TTC549 (cell line): ENCODE measurements at regions not wholly inside any gene's neighbourhood (a gene's known extent, or its start where the extent isn't known, plus 50 kb on each side); places are given as distances from the start of the nearest gene placed in this dataset.

Experiments
- FAIRE-seq: peaks from 2 replicates; lab custom pipeline; 2012; peaks lifted over from hg19 to GRCh38; lab: Jason Lieb, UNC

DNA sequence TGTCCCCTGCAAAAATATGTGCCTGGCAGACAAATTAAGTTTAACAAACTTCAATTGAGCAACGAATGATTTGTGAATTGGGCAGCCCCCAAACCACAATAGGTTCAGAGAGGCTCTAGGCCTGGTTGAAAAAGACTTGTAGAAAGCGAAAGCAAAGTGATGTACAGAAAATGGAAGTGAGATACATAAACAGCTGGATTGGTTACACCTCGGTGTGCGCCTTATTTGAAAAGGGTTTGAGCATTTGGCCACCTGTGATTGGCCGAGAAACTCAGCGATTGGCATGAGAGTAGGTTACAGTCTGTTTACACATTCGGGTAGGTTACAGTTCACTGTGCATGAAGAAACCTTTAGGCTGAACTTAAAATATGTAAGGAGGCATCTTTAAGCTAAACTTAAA lies 136.9 kb downstream of the CD83 start:
- FAIRE-seq: no peak

GRCh38 chr6:14255916-14256315 lies 138.3 kb downstream of the CD83 start:
- no peak for FAIRE-seq

DNA sequence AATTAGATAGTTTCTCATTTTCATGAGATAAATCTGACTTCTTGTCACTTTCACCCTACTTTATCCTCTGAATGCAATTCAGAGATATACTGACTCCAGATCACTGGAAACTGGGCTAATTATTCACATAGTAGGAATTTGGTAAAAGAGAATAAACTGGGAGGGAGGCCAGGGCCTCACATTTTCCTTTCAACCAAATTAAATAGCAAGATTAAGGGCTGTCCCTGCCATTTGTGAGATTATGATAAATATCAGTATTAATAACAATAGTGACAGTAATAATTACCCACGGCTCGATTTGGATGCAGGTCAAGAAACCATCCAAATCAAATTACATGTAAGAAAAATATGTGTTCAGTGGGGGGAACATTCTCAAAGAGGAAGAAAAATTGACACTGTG lies 140.5 kb downstream of the CD83 start:
- FAIRE-seq: no peak

DNA sequence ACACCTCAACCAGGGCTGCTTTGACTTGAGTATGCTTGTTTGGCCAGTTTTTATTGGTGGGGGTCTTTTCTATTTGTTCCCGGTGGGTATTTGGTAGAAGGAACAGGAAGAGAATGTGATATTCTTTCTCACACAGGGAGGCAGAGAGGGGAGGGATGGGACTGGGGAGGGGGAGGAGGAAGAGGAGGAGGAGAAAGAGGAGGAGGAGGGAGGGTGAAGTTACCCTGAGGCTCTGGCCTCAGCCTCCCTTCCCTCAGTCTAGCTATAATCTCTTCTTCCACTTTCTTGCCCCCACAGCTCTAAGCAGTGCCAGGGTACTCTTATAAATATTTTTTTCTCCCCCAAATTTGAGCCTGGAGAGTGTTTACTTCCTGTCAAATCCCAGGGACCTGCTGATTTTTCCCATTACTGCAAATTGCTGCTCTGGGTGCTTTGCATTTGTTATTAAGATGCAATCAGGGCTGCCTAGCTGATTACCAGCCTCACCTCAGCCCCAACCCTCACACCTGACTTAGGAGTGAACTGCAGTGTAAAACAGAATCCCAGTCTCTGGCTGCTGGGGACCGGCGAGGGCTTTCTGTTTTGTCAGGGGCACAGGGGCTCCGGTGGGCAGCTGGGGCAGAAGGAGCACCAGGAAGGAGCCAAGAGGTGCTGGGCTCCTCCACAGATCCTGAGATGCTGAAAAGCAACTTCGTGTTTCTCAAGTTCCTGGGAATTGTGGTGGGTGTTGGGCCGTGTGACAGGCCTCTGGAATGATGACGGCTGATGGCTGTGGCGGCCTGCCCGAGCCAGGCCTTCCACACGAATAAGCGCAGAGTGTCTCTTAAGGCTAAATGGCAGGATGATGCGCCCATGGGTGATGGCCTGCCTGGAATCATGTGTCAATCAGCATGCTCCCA lies 141.4 kb downstream of the CD83 start:
- no peak for FAIRE-seq

GRCh38 chr6:14259594-14260152 lies 142.1 kb downstream of the CD83 start:
- FAIRE-seq: no peak

- no peak for FAIRE-seq
Observed at GRCh38 chr6:14260839-14261238, 143.3 kb downstream of the CD83 start.

DNA sequence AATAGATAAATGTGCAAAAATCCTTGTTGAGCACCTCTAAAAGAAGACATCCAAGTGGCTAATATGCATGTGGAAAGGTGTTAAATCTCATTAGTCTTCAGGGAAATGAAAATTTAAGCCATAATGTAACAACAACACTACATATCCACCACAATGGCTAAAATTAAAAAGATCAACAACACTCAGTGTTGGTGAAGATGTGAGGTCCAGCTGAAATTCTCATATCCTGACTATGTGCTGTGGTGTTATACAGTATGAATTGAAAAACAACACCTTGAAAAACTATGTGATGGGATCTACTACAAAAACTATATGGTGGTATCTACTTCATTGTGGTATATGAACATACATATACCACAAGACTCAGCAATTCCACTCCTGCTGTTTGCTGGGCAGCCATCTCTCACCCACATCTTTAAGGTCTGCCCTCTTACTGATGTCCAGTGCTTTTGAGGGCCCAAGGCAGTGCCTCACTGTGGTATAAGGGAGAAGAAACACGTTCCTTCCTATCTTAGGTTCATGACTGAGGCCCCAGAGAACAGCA lies 146.4 kb downstream of the CD83 start:
- FAIRE-seq: no peak

DNA sequence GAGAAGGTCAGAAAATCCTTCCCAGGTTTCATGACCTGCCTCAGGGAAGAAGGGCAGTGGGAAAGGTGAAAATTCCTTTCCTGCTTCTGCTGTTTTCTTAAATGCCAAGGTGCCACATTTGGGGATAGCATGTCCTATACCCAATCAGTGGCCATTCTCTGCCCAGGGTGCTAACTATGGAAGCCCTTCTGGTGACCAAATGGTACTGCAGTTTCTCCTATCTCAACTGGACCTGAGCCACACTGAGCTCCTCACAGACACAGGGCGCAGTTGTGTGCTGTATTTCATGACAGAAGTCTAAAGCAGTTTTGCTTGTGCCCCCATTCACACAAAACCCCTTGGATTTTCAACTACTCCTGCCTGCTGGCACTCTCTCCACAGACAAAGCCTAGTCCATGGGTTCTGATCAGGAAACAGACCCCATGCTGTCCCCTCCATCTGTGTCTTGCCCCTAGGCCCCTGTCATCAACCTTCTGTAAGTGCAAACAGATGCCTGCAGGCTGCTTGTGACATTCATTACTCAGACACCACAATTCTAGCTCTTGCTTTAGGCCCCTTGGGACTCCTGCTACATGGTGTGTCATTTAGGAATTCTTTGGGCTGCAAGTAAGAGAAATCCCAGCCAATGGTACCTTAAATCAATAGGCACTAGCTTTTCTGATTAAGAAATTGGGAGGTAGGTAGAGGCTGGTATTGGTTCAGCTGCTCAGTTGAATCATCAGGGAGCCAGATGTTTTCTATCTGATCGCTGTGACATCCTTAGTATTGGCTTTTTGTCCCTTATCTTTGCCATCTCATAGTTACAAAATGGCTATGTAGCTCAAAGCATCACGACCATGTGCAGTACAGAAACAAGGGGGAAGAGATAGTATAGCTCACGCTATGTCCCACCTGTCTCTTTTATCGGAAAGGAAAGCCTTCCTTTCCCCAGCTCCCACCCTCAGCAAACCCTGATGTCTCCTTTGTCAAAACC lies 147.8 kb downstream of the CD83 start:
- FAIRE-seq: no peak

DNA sequence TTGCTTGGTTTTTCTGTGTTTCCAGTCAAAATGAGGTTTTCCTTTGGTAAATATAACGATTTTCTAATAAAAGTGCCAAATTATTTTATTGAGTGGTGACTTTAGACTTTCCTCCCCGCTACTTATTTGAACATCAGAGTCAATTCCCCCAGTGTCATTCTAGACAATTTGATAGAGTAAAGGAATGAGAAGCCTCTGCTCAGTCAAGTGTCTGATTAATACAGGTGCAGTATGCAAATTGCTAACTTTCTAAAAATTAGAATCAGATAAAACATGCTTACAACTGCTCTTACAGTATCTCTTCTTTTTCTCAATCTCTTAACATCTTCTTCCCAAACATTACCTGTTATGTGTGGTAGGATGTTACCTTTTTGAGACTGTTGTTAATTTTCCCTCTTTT lies 148.7 kb downstream of the CD83 start:
- no peak for FAIRE-seq

GRCh38 chr6:14267885-14268660 lies 150.5 kb downstream of the CD83 start:
- FAIRE-seq: no peak

DNA sequence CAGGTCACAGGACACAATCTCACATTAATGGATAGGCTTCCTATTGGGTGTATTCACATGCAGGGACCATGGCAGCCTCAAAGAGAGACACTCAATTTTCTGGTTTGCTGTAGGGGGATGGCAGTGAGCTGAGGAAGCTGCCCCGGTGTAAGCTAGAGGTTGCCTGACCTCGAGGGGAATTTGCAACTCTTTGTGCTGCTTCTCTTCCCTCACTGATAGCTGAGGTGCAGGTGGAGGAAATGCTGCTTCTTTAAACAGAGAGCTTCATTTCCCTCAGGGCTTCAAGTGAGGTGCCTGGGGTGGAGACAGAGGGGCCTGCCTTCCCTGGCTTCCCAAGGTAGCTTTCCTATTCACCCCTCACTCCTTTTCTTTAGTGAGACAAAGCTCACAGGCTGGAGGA lies 151.9 kb downstream of the CD83 start:
- no peak for FAIRE-seq

GRCh38 chr6:14270142-14270893 lies 152.7 kb downstream of the CD83 start:
- no peak for FAIRE-seq

- FAIRE-seq: no peak
Observed at GRCh38 chr6:14270925-14271788, 153.6 kb downstream of the CD83 start.

GRCh38 chr6:14271789-14272736 lies 154.5 kb downstream of the CD83 start:
- no peak for FAIRE-seq

DNA sequence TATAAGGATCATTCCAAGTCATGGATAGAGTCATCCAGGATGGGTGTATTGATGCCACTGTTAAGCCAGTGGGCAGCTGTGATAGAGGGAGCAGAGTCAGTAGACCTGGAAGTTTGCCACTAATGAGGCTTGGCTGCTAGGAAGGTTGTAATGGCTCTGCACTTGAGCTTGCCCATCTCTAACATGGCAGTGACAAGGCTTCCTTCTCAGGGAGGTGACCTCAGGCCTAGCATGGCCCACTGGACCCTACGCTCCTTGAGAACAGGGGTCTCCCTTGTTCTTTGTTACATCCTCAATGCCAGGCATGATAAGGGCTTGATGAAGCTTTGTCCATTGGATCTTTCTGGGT lies 155.1 kb downstream of the CD83 start:
- FAIRE-seq: no peak

DNA sequence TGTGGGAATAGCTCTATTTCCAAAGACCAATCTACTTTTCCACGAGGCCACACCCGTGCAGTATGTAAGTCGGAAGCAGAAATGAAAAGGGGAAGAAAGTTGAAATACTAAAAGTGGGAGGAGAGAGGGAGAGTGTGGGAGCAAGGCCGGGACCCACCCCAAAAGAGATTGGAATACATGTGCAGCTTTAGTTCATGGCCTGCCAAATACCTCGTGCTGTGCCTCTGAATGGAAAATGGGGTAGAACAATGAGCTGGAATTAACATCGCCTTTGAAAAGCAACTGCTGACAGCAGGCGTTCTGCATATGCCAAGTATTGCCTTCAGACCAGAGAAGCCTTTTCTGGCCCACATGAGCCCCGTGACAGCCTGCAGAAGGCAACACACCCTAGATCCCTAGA lies 155.6 kb downstream of the CD83 start:
- FAIRE-seq: no peak

- FAIRE-seq: no peak
Observed at GRCh38 chr6:14274016-14274415, 156.4 kb downstream of the CD83 start.

GRCh38 chr6:14274546-14275492 lies 157.2 kb downstream of the CD83 start:
- no peak for FAIRE-seq
